ENCODE measurements at regions not wholly inside any gene's neighbourhood (a gene's known extent, or its start where the extent isn't known, plus 50 kb on each side); places are given as distances from the start of the nearest gene placed in this dataset.

- TF ChIP-seq CTCF (IDR thresholded peaks at IDR 0.05) (no peak), POLR2A (IDR thresholded peaks at IDR 0.05) (no peak)
Measured at GRCh38 chr2:355773-356172, 67.9 kb upstream of the ALKAL2 start.
